ENCODE measurements at regions not wholly inside any gene's neighbourhood (a gene's known extent, or its start where the extent isn't known, plus 50 kb on each side); places are given as distances from the start of the nearest gene placed in this dataset.

GRCh38 chr4:87734084-87734483 lies 65.3 kb upstream of the IBSP start:
- TF ChIP-seq, protein P1, sequence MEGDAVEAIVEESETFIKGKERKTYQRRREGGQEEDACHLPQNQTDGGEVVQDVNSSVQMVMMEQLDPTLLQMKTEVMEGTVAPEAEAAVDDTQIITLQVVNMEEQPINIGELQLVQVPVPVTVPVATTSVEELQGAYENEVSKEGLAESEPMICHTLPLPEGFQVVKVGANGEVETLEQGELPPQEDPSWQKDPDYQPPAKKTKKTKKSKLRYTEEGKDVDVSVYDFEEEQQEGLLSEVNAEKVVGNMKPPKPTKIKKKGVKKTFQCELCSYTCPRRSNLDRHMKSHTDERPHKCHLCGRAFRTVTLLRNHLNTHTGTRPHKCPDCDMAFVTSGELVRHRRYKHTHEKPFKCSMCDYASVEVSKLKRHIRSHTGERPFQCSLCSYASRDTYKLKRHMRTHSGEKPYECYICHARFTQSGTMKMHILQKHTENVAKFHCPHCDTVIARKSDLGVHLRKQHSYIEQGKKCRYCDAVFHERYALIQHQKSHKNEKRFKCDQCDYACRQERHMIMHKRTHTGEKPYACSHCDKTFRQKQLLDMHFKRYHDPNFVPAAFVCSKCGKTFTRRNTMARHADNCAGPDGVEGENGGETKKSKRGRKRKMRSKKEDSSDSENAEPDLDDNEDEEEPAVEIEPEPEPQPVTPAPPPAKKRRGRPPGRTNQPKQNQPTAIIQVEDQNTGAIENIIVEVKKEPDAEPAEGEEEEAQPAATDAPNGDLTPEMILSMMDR (IDR thresholded peaks at IDR 0.05 in 4 of 5, conservative IDR thresholded peaks at IDR 0.05 in 1 of 5), result no peak
- TF ChIP-seq POLR2A (IDR thresholded peaks at IDR 0.05), result no peak
